ENCODE measurements at regions not wholly inside any gene's neighbourhood (a gene's known extent, or its start where the extent isn't known, plus 50 kb on each side); places are given as distances from the start of the nearest gene placed in this dataset.

DNA sequence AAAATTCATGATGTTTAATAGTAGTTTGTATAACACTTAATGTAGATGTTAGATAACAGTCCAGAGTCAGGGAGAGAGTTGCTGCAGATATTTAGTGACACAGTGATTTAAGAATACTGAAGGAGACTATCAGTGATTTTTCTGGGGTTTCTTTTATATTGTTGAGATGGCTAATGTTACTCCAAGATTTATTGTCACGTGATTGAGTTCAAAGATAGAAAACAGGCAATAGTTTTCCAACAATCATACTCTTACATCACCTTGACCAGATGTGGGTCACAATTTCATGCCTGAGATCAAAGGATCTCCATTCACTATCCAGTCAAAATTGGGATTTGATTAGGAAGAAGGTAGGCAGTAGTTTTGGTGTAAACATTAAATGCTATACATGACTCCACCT is 580.0 kb upstream of the ARRDC3 start (continued):
- TF ChIP-seq, protein P1, sequence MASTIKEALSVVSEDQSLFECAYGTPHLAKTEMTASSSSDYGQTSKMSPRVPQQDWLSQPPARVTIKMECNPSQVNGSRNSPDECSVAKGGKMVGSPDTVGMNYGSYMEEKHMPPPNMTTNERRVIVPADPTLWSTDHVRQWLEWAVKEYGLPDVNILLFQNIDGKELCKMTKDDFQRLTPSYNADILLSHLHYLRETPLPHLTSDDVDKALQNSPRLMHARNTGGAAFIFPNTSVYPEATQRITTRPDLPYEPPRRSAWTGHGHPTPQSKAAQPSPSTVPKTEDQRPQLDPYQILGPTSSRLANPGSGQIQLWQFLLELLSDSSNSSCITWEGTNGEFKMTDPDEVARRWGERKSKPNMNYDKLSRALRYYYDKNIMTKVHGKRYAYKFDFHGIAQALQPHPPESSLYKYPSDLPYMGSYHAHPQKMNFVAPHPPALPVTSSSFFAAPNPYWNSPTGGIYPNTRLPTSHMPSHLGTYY (CRISPR knock-in tag; IDR thresholded peaks at IDR 0.05): no peak
- TF ChIP-seq, protein P2, sequence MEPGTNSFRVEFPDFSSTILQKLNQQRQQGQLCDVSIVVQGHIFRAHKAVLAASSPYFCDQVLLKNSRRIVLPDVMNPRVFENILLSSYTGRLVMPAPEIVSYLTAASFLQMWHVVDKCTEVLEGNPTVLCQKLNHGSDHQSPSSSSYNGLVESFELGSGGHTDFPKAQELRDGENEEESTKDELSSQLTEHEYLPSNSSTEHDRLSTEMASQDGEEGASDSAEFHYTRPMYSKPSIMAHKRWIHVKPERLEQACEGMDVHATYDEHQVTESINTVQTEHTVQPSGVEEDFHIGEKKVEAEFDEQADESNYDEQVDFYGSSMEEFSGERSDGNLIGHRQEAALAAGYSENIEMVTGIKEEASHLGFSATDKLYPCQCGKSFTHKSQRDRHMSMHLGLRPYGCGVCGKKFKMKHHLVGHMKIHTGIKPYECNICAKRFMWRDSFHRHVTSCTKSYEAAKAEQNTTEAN (CRISPR knock-in tag; IDR thresholded peaks at IDR 0.05): no peak
- no peak for TF ChIP-seq NFATC4 (CRISPR knock-in tag; IDR thresholded peaks at IDR 0.05)
- no peak for TF ChIP-seq ZNF121 (CRISPR knock-in tag; IDR thresholded peaks at IDR 0.05)
- no peak for TF ChIP-seq CREM (CRISPR knock-in tag; IDR thresholded peaks at IDR 0.05)
- no peak for TF ChIP-seq ZNF671 (CRISPR knock-in tag; IDR thresholded peaks at IDR 0.05)
- no peak for TF ChIP-seq SMAD4 (CRISPR knock-in tag; IDR thresholded peaks at IDR 0.05)
- TF ChIP-seq, protein P3, sequence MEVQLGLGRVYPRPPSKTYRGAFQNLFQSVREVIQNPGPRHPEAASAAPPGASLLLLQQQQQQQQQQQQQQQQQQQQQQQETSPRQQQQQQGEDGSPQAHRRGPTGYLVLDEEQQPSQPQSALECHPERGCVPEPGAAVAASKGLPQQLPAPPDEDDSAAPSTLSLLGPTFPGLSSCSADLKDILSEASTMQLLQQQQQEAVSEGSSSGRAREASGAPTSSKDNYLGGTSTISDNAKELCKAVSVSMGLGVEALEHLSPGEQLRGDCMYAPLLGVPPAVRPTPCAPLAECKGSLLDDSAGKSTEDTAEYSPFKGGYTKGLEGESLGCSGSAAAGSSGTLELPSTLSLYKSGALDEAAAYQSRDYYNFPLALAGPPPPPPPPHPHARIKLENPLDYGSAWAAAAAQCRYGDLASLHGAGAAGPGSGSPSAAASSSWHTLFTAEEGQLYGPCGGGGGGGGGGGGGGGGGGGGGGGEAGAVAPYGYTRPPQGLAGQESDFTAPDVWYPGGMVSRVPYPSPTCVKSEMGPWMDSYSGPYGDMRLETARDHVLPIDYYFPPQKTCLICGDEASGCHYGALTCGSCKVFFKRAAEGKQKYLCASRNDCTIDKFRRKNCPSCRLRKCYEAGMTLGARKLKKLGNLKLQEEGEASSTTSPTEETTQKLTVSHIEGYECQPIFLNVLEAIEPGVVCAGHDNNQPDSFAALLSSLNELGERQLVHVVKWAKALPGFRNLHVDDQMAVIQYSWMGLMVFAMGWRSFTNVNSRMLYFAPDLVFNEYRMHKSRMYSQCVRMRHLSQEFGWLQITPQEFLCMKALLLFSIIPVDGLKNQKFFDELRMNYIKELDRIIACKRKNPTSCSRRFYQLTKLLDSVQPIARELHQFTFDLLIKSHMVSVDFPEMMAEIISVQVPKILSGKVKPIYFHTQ (CRISPR knock-in tag; IDR thresholded peaks at IDR 0.05): no peak
- TF ChIP-seq, protein P4, sequence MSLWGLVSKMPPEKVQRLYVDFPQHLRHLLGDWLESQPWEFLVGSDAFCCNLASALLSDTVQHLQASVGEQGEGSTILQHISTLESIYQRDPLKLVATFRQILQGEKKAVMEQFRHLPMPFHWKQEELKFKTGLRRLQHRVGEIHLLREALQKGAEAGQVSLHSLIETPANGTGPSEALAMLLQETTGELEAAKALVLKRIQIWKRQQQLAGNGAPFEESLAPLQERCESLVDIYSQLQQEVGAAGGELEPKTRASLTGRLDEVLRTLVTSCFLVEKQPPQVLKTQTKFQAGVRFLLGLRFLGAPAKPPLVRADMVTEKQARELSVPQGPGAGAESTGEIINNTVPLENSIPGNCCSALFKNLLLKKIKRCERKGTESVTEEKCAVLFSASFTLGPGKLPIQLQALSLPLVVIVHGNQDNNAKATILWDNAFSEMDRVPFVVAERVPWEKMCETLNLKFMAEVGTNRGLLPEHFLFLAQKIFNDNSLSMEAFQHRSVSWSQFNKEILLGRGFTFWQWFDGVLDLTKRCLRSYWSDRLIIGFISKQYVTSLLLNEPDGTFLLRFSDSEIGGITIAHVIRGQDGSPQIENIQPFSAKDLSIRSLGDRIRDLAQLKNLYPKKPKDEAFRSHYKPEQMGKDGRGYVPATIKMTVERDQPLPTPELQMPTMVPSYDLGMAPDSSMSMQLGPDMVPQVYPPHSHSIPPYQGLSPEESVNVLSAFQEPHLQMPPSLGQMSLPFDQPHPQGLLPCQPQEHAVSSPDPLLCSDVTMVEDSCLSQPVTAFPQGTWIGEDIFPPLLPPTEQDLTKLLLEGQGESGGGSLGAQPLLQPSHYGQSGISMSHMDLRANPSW (CRISPR knock-in tag; conservative IDR thresholded peaks at IDR 0.05; ENCODE audit: low read depth): no peak
- TF ChIP-seq, protein P5, sequence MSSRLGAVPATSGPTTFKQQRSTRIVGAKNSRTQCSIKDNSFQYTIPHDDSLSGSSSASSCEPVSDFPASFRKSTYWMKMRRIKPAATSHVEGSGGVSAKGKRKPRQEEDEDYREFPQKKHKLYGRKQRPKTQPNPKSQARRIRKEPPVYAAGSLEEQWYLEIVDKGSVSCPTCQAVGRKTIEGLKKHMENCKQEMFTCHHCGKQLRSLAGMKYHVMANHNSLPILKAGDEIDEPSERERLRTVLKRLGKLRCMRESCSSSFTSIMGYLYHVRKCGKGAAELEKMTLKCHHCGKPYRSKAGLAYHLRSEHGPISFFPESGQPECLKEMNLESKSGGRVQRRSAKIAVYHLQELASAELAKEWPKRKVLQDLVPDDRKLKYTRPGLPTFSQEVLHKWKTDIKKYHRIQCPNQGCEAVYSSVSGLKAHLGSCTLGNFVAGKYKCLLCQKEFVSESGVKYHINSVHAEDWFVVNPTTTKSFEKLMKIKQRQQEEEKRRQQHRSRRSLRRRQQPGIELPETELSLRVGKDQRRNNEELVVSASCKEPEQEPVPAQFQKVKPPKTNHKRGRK (CRISPR knock-in tag; IDR thresholded peaks at IDR 0.05; ENCODE audit: borderline replicate concordance): no peak
- TF ChIP-seq ESRRA (CRISPR knock-in tag; IDR thresholded peaks at IDR 0.05; ENCODE audit: borderline replicate concordance): no peak
- no peak for TF ChIP-seq ZNF396 (CRISPR knock-in tag; IDR thresholded peaks at IDR 0.05; ENCODE audit: borderline replicate concordance)

DNA sequence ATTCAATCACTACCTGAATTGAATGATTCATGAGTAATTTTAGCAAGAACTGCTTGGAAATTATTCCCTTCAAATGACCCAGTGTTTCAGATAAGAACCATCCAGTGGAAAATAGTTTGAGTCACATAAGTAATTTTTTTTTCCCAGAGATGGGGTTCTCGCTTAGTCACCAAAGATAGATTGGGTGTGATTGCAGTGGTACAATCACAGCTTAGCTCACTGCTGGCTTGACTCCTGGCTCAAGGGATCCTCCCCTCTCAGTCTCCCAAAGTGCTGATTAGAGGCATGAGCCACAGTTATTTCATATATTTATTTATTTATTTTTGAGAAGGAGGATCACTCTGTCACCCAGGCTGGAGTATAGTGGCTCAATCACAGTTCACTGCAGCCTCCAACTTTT is 574.5 kb upstream of the ARRDC3 start:
- peaks cover 14% of the 10 kb centered on the region for H3K9me3 Mint-ChIP-seq
- no peak overlapping the region for H3K4me3 Mint-ChIP-seq
- CTCF ChIA-PET: interaction anchor here (1.3 to 1.9 kb wide), 2 partner anchors 315 to 321 kb away, joined by 6 to 9 read pairs; no protein-coding TSS in a partner anchor
- H3K36me3 Mint-ChIP-seq: no peaks in the 10 kb centered on the region
- H3K27ac Mint-ChIP-seq: no peak overlapping the region
- DNase-seq (ENCODE audit: low spot score) (no peak), ATAC-seq (no peak)
- no peaks in the 10 kb centered on the region for H3K27me3 Mint-ChIP-seq (ENCODE audit: low read depth)
- POLR2A ChIA-PET: no interaction called here
- H3K4me1 Mint-ChIP-seq: peaks cover 7% of the 10 kb centered on the region
- TF ChIP-seq MYBL2 (CRISPR knock-in tag; IDR thresholded peaks at IDR 0.05) (no peak), SOX15 (CRISPR knock-in tag; IDR thresholded peaks at IDR 0.05) (no peak)
- TF ChIP-seq, protein P6, sequence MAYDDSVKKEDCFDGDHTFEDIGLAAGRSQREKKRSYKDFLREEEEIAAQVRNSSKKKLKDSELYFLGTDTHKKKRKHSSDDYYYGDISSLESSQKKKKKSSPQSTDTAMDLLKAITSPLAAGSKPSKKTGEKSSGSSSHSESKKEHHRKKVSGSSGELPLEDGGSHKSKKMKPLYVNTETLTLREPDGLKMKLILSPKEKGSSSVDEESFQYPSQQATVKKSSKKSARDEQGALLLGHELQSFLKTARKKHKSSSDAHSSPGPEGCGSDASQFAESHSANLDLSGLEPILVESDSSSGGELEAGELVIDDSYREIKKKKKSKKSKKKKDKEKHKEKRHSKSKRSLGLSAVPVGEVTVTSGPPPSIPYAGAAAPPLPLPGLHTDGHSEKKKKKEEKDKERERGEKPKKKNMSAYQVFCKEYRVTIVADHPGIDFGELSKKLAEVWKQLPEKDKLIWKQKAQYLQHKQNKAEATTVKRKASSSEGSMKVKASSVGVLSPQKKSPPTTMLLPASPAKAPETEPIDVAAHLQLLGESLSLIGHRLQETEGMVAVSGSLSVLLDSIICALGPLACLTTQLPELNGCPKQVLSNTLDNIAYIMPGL (CRISPR knock-in tag; IDR thresholded peaks at IDR 0.05): no peak
- TF ChIP-seq, protein P7, sequence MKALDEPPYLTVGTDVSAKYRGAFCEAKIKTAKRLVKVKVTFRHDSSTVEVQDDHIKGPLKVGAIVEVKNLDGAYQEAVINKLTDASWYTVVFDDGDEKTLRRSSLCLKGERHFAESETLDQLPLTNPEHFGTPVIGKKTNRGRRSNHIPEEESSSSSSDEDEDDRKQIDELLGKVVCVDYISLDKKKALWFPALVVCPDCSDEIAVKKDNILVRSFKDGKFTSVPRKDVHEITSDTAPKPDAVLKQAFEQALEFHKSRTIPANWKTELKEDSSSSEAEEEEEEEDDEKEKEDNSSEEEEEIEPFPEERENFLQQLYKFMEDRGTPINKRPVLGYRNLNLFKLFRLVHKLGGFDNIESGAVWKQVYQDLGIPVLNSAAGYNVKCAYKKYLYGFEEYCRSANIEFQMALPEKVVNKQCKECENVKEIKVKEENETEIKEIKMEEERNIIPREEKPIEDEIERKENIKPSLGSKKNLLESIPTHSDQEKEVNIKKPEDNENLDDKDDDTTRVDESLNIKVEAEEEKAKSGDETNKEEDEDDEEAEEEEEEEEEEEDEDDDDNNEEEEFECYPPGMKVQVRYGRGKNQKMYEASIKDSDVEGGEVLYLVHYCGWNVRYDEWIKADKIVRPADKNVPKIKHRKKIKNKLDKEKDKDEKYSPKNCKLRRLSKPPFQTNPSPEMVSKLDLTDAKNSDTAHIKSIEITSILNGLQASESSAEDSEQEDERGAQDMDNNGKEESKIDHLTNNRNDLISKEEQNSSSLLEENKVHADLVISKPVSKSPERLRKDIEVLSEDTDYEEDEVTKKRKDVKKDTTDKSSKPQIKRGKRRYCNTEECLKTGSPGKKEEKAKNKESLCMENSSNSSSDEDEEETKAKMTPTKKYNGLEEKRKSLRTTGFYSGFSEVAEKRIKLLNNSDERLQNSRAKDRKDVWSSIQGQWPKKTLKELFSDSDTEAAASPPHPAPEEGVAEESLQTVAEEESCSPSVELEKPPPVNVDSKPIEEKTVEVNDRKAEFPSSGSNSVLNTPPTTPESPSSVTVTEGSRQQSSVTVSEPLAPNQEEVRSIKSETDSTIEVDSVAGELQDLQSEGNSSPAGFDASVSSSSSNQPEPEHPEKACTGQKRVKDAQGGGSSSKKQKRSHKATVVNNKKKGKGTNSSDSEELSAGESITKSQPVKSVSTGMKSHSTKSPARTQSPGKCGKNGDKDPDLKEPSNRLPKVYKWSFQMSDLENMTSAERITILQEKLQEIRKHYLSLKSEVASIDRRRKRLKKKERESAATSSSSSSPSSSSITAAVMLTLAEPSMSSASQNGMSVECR (CRISPR knock-in tag; IDR thresholded peaks at IDR 0.05; ENCODE audit: borderline replicate concordance): no peak
- TF ChIP-seq, protein P8, sequence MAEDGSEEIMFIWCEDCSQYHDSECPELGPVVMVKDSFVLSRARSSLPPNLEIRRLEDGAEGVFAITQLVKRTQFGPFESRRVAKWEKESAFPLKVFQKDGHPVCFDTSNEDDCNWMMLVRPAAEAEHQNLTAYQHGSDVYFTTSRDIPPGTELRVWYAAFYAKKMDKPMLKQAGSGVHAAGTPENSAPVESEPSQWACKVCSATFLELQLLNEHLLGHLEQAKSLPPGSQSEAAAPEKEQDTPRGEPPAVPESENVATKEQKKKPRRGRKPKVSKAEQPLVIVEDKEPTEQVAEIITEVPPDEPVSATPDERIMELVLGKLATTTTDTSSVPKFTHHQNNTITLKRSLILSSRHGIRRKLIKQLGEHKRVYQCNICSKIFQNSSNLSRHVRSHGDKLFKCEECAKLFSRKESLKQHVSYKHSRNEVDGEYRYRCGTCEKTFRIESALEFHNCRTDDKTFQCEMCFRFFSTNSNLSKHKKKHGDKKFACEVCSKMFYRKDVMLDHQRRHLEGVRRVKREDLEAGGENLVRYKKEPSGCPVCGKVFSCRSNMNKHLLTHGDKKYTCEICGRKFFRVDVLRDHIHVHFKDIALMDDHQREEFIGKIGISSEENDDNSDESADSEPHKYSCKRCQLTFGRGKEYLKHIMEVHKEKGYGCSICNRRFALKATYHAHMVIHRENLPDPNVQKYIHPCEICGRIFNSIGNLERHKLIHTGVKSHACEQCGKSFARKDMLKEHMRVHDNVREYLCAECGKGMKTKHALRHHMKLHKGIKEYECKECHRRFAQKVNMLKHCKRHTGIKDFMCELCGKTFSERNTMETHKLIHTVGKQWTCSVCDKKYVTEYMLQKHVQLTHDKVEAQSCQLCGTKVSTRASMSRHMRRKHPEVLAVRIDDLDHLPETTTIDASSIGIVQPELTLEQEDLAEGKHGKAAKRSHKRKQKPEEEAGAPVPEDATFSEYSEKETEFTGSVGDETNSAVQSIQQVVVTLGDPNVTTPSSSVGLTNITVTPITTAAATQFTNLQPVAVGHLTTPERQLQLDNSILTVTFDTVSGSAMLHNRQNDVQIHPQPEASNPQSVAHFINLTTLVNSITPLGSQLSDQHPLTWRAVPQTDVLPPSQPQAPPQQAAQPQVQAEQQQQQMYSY (CRISPR knock-in tag; IDR thresholded peaks at IDR 0.05): no peak
